ENCODE measurements at regions not wholly inside any gene's neighbourhood (a gene's known extent, or its start where the extent isn't known, plus 50 kb on each side); places are given as distances from the start of the nearest gene placed in this dataset.
"Not testable (repeated sequence)": the region's sequence is repeated elsewhere in the genome, so short reads cannot be mapped to it uniquely, and the experiment has no call there.

- no peak for ATAC-seq
- no peak for TF ChIP-seq PPARA (CRISPR knock-in tag; IDR thresholded peaks at IDR 0.05; ENCODE audit: borderline replicate concordance)
These were observed 2210.5 kb downstream of the PCDH7 start for GRCh38 chr4:32930700-32931099.

- no peak for TF ChIP-seq ISL1 (CRISPR knock-in tag; IDR thresholded peaks at IDR 0.05)
- TF ChIP-seq CSDC2 (CRISPR knock-in tag; IDR thresholded peaks at IDR 0.05), result no peak
- no peak for TF ChIP-seq SNAI2 (CRISPR knock-in tag; IDR thresholded peaks at IDR 0.05)
- no peak for TF ChIP-seq BACH2 (CRISPR knock-in tag; IDR thresholded peaks at IDR 0.05; ENCODE audit: borderline replicate concordance)
- no peak for TF ChIP-seq CSRNP3 (CRISPR knock-in tag; IDR thresholded peaks at IDR 0.05)
- TF ChIP-seq ZNF70 (CRISPR knock-in tag; IDR thresholded peaks at IDR 0.05), result no peak
- no peak for TF ChIP-seq POU6F1 (CRISPR knock-in tag; IDR thresholded peaks at IDR 0.05; ENCODE audit: borderline replicate concordance, low read depth)
- no peak for TF ChIP-seq ZFP30 (CRISPR knock-in tag; IDR thresholded peaks at IDR 0.05)
- TF ChIP-seq ESRRG (CRISPR knock-in tag; IDR thresholded peaks at IDR 0.05), result no peak
- TF ChIP-seq OSR1 (CRISPR knock-in tag; IDR thresholded peaks at IDR 0.05), result no peak
- no peak for TF ChIP-seq ZFP3 (CRISPR knock-in tag; IDR thresholded peaks at IDR 0.05)
- no peak for TF ChIP-seq PPARA (CRISPR knock-in tag; IDR thresholded peaks at IDR 0.05; ENCODE audit: borderline replicate concordance)
- TF ChIP-seq ZNF8 (CRISPR knock-in tag; IDR thresholded peaks at IDR 0.05), result no peak
- no peak for TF ChIP-seq CREB5 (CRISPR knock-in tag; IDR thresholded peaks at IDR 0.05; ENCODE audit: low read depth)
- no peak for TF ChIP-seq ZNF565 (CRISPR knock-in tag; conservative IDR thresholded peaks at IDR 0.05; ENCODE audit: low read depth)
- no peak for TF ChIP-seq TSHZ2 (CRISPR knock-in tag; IDR thresholded peaks at IDR 0.05)
- TF ChIP-seq GLIS3 (CRISPR knock-in tag; IDR thresholded peaks at IDR 0.05), result no peak
- TF ChIP-seq PATZ1 (CRISPR knock-in tag; IDR thresholded peaks at IDR 0.05; ENCODE audit: borderline replicate concordance), result no peak
- TF ChIP-seq RARB (CRISPR knock-in tag; IDR thresholded peaks at IDR 0.05), result no peak
- TF ChIP-seq TOX (CRISPR knock-in tag; IDR thresholded peaks at IDR 0.05; ENCODE audit: borderline replicate concordance), result no peak
- ATAC-seq, result no peak
These were observed 2211.3 kb downstream of the PCDH7 start for GRCh38 chr4:32931475-32931874.

- ATAC-seq, result no peak
- TF ChIP-seq POU6F1 (CRISPR knock-in tag; IDR thresholded peaks at IDR 0.05; ENCODE audit: borderline replicate concordance, low read depth) (no peak), GLIS3 (CRISPR knock-in tag; IDR thresholded peaks at IDR 0.05) (no peak), OSR1 (CRISPR knock-in tag; IDR thresholded peaks at IDR 0.05) (no peak), ARNTL (CRISPR knock-in tag; IDR thresholded peaks at IDR 0.05; ENCODE audit: borderline replicate concordance, low read depth) (no peak), RARB (CRISPR knock-in tag; IDR thresholded peaks at IDR 0.05) (no peak), BACH2 (CRISPR knock-in tag; IDR thresholded peaks at IDR 0.05; ENCODE audit: borderline replicate concordance) (no peak), PPARA (CRISPR knock-in tag; IDR thresholded peaks at IDR 0.05; ENCODE audit: borderline replicate concordance) (no peak)
These were observed 2212.0 kb downstream of the PCDH7 start for GRCh38 chr4:32932156-32932555.

- ATAC-seq, result not testable (repeated sequence)
These were observed 2219.1 kb downstream of the PCDH7 start for GRCh38 chr4:32939222-32939621.

All from SK-N-SH treated with all-trans-retinoic acid at 6 μM for 48 hours (cell line).